HCT116 (cell line): ENCODE measurements at regions not wholly inside any gene's neighbourhood (a gene's known extent, or its start where the extent isn't known, plus 50 kb on each side); places are given as distances from the start of the nearest gene placed in this dataset.

Experiments used
- ATAC-seq: fragments of 200-7000 bp; cut with Tn5 transposase; 2 replicates; pipeline ENCODE4 v1.9.1; 2020; ENCODE audit warnings: mild to moderate bottlenecking, moderate library complexity
- BruUV-seq: library from RNA; stranded (reverse); fragments of 400-500 nt; replicated peaks from 2 replicates; lab custom pipeline; 2021; lab: Mats Ljungman, UMichigan
- CTCF ChIA-PET: fragments of 300-600 bp; sonication (Branson Sonifier 250); formaldehyde crosslinking; loops from one replicate; lab custom pipeline; 2021; ENCODE audit warnings: antibody characterized with exemption; lab: Charles Lee
- POLR2A ChIA-PET: fragments of 300-600, 350-600 bp; sonication (Branson Sonifier 250); formaldehyde crosslinking; loops from one replicate; lab custom pipeline; 2021; ENCODE audit warnings: antibody characterized with exemption; lab: Charles Lee
- RAD21 ChIA-PET, 2 experiments: fragments of 300-600 bp; sonication (Branson Sonifier 250); formaldehyde crosslinking; loops; one replicate each; lab custom pipeline; 2023; ENCODE audit warnings: low total read pairs in 2 of 2; ENCODE audit not compliant: uncharacterized antibody in 2 of 2, unreplicated experiment in 2 of 2, low non-redundant PET in 1 of 2; lab: Charles Lee
- DNase-seq: peaks from one replicate; pipeline ENCODE4 v3.0.0-alpha.2; 2010; ENCODE audit warnings: low read depth, low spot score
- H2AFZ ChIP-seq: fragments of 200-600 bp; shearing (Covaris generic), sonication (generic); 2 replicates; pipeline ENCODE4 v1.6.1; 2017; ENCODE audit warnings: low read depth, mixed run types, mixed read lengths, antibody characterized with exemption, low read length; ENCODE audit not compliant: poor library complexity, severe bottlenecking
- H3K27ac ChIP-seq: 2 replicates; pipeline ENCODE4 v1.5.1; 2012; ENCODE audit warnings: low read depth, low read length
- H3K27me3 ChIP-seq: fragments of 200-600 bp; sonication (generic); 2 replicates; pipeline ENCODE4 v1.6.1; 2016; ENCODE audit warnings: mixed run types, low read length, mixed read lengths; ENCODE audit not compliant: insufficient read depth
- H3K36me3 ChIP-seq, 2 experiments: fragments of 200-500 bp in 1 of 2; fragments of 200-600 bp in 1 of 2; sonication (Bioruptor generic) in 1 of 2; sonication (generic) in 1 of 2; 2 replicates each; pipeline versions ENCODE4 v1.5.1 to v1.6.1; 2014 to 2016; ENCODE audit warnings: low read length in 2 of 2, inconsistent platforms in 1 of 2, mixed read lengths in 1 of 2, mixed run types in 1 of 2; ENCODE audit not compliant: insufficient read depth in 2 of 2, control insufficient read depth in 1 of 2
- H3K4me1 ChIP-seq, 2 experiments: fragments of 200-600 bp in 1 of 2; sonication (generic) in 1 of 2; 2 replicates each; pipeline versions ENCODE4 v1.5.1 to v1.6.1; 2012 to 2017; ENCODE audit warnings: low read length in 2 of 2, inconsistent platforms in 1 of 2, mild to moderate bottlenecking in 1 of 2, mixed read lengths in 1 of 2, mixed run types in 1 of 2, moderate library complexity in 1 of 2; ENCODE audit not compliant: insufficient read depth in 2 of 2, control insufficient read depth in 1 of 2
- H3K4me2 ChIP-seq: fragments of 200-600 bp; sonication (generic); 2 replicates; pipeline ENCODE4 v1.6.1; 2017; ENCODE audit warnings: mixed run types, low read length, mixed read lengths
- H3K4me3 ChIP-seq, 2 experiments: fragments of 200-600 bp in 1 of 2; sonication (generic) in 1 of 2; replicated peaks in 1 of 2; 2 replicates each; pipeline ENCODE4 v1.5.1; 2011 to 2016; ENCODE audit warnings: low read length in 2 of 2, control low read depth in 1 of 2, low read depth in 1 of 2, mild to moderate bottlenecking in 1 of 2, mixed read lengths in 1 of 2, mixed run types in 1 of 2
- H3K79me2 ChIP-seq: fragments of 200-600 bp; sonication (generic); 2 replicates; pipeline ENCODE4 v1.6.1; 2017; ENCODE audit warnings: mild to moderate bottlenecking, mixed run types, low read length, moderate library complexity, mixed read lengths; ENCODE audit not compliant: insufficient read depth
- H3K9ac ChIP-seq: fragments of 200-600 bp; sonication (generic); 2 replicates; pipeline ENCODE4 v1.6.1; 2016; ENCODE audit warnings: low read length, mixed read lengths
- H3K9me2 ChIP-seq: fragments of 200-600 bp; sonication (generic), shearing (Covaris generic); 2 replicates; pipeline ENCODE4 v1.6.1; 2017; ENCODE audit warnings: mixed run types, mild to moderate bottlenecking, moderate library complexity; ENCODE audit not compliant: insufficient read depth
- H3K9me3 ChIP-seq, 2 experiments: fragments of 200-500 bp in 1 of 2; fragments of 200-600 bp in 1 of 2; sonication (Bioruptor generic) in 1 of 2; sonication (generic) in 1 of 2; 2 replicates each; pipeline ENCODE4 v1.6.1; 2014 to 2017; ENCODE audit warnings: low read length in 2 of 2, mixed read lengths in 2 of 2, inconsistent platforms in 1 of 2, low read depth in 1 of 2, mild to moderate bottlenecking in 1 of 2, mixed run types in 1 of 2, moderate library complexity in 1 of 2; ENCODE audit not compliant: control insufficient read depth in 1 of 2, insufficient read depth in 1 of 2
- H4K20me1 ChIP-seq: fragments of 200-600 bp; sonication (generic), shearing (Covaris generic); 2 replicates; pipeline ENCODE4 v1.6.1; 2017; ENCODE audit warnings: mixed run types, mild to moderate bottlenecking, moderate library complexity; ENCODE audit not compliant: insufficient read depth
- ATF3 ChIP-seq: IDR thresholded peaks from 2 replicates; pipeline ENCODE4 v1.6.1; 2012
- CBX3 ChIP-seq: IDR thresholded peaks from 2 replicates; pipeline ENCODE4 v1.6.1; 2012; ENCODE audit warnings: low read depth
- CTCF ChIP-seq, 3 experiments: fragments of 200-600 bp in 1 of 3; sonication (generic) in 1 of 3; IDR thresholded peaks in 2 of 3; conservative IDR thresholded peaks in 1 of 3; 2 replicates each; pipeline ENCODE4 v1.5.1; 2012 to 2017; ENCODE audit warnings: low read depth in 2 of 3, low read length in 2 of 3, antibody characterized with exemption in 1 of 3, borderline replicate concordance in 1 of 3, control low read depth in 1 of 3, mild to moderate bottlenecking in 1 of 3, mixed read lengths in 1 of 3, mixed run types in 1 of 3, moderate library complexity in 1 of 3; ENCODE audit not compliant: insufficient read depth in 1 of 3
- EGR1 ChIP-seq: IDR thresholded peaks from 2 replicates; pipeline ENCODE4 v1.6.1; 2012; ENCODE audit warnings: low read depth
- ELF1 ChIP-seq: IDR thresholded peaks from 2 replicates; pipeline ENCODE4 v1.6.1; 2012; ENCODE audit warnings: low read depth, borderline replicate concordance
- EZH2phosphoT487 ChIP-seq: fragments of 200-600 bp; IDR thresholded peaks from 2 replicates; pipeline ENCODE4 v1.6.1; 2018; ENCODE audit warnings: antibody characterized with exemption, borderline replicate concordance
- FOSL1 ChIP-seq: IDR thresholded peaks from 2 replicates; pipeline ENCODE4 v1.6.1; 2012; ENCODE audit warnings: low read depth
- JUND ChIP-seq: IDR thresholded peaks from 2 replicates; pipeline ENCODE4 v1.6.1; 2012
- MAX ChIP-seq: IDR thresholded peaks from 2 replicates; pipeline ENCODE4 v1.6.1; 2012
- POLR2A ChIP-seq: IDR thresholded peaks from 2 replicates; pipeline ENCODE4 v1.7.0; 2011; ENCODE audit warnings: borderline replicate concordance; ENCODE audit not compliant: insufficient read depth, insufficient read length; ENCODE audit errors: extremely low read depth
- POLR2AphosphoS5 ChIP-seq: IDR thresholded peaks from 2 replicates; pipeline ENCODE4 v1.6.1; 2011; ENCODE audit warnings: mild to moderate bottlenecking, low read depth, low read length, moderate library complexity
- RAD21 ChIP-seq: IDR thresholded peaks from 2 replicates; pipeline ENCODE4 v1.6.1; 2012; ENCODE audit warnings: low read depth, mild to moderate bottlenecking
- REST ChIP-seq: IDR thresholded peaks from 2 replicates; pipeline ENCODE4 v1.6.1; 2012; ENCODE audit warnings: low read depth
- SRF ChIP-seq: IDR thresholded peaks from 2 replicates; pipeline ENCODE4 v1.6.1; 2012; ENCODE audit warnings: low read depth
- TCF7L2 ChIP-seq: IDR thresholded peaks from 2 replicates; pipeline ENCODE4 v1.7.0; 2011; ENCODE audit warnings: borderline replicate concordance, inconsistent platforms; ENCODE audit not compliant: insufficient read depth, insufficient read length; ENCODE audit errors: extremely low read depth
- ZBTB33 ChIP-seq: IDR thresholded peaks from 2 replicates; pipeline ENCODE4 v1.6.1; 2011; ENCODE audit warnings: mild to moderate bottlenecking, low read length, moderate library complexity; ENCODE audit not compliant: insufficient replicate concordance; ENCODE audit errors: extremely low read depth
- ZFX ChIP-seq: fragments of 450-650 bp; IDR thresholded peaks from 2 replicates; pipeline ENCODE4 v1.6.1; 2017
- ZNF274 ChIP-seq: fragments of 200-500 bp; sonication (Bioruptor generic); IDR thresholded peaks from 2 replicates; pipeline ENCODE4 v1.6.1; 2014; ENCODE audit warnings: mild to moderate bottlenecking, low read depth, low read length, inconsistent platforms
- intact Hi-C: fragments of 100-400 bp; cut with micrococcal nuclease; formaldehyde crosslinking; loops from 2 replicates; pipeline ENCODE4 v1.10.0; 2022

- TF ChIP-seq MAX = no peak
- TF ChIP-seq FOSL1 = no peak
- no peak for TF ChIP-seq EZH2phosphoT487
Measured at GRCh38 chr6:92404281-92404680, 1015.1 kb downstream of the EPHA7 start (continued).

- BruUV-seq = no TSS peak
- H3K4me3 ChIP-seq = no peak overlapping the region
- H3K27me3 ChIP-seq = no peaks in the 10 kb centered on the region
- POLR2A ChIA-PET = no interaction called here
- H4K20me1 ChIP-seq = no peaks in the 10 kb centered on the region
- no peak for ATAC-seq
- H3K9me2 ChIP-seq = no peaks in the 10 kb centered on the region
- no peak overlapping the region for H3K9ac ChIP-seq
- intact Hi-C loops = no loop called here
- RAD21 ChIA-PET = no interaction called here
- peaks cover 0 to 8% of the 10 kb centered on the region in 2 experiments; a peak in 2 of 4 replicates for H3K9me3 ChIP-seq
- no peak overlapping the region for H3K4me2 ChIP-seq
- no peaks in the 10 kb centered on the region for H3K4me1 ChIP-seq
- no peak for TF ChIP-seq POLR2AphosphoS5
- no peak for TF ChIP-seq RAD21
- no peak for TF ChIP-seq EGR1
- no peak for TF ChIP-seq SRF
- no peak for TF ChIP-seq ELF1
- no peak for TF ChIP-seq MAX
- TF ChIP-seq CTCF (IDR thresholded peaks at IDR 0.05 in 2 of 3, conservative IDR thresholded peaks at IDR 0.05 in 1 of 3; ENCODE audit: borderline replicate concordance in 1 of 3, insufficient read depth in 1 of 3, low read depth in 2 of 3, low read length in 2 of 3) = no peak
- no peak for TF ChIP-seq CBX3
- TF ChIP-seq POLR2A = no peak
- TF ChIP-seq ATF3 = no peak
- no peak for TF ChIP-seq REST
- no peak for TF ChIP-seq TCF7L2
- TF ChIP-seq FOSL1 = no peak
- no peak for TF ChIP-seq JUND
- no peak for TF ChIP-seq ZBTB33
- TF ChIP-seq ZNF274 = no peak
- TF ChIP-seq ZFX = no peak
- CTCF ChIA-PET = no interaction called here
- no peak overlapping the region for H3K27ac ChIP-seq
- H3K79me2 ChIP-seq = no peaks in the 10 kb centered on the region
- no peak overlapping the region for H2AFZ ChIP-seq
- H3K36me3 ChIP-seq = no peaks in the 10 kb centered on the region
- DNase-seq = no peak
Measured at GRCh38 chr6:92399911-92400310, 1019.4 kb downstream of the EPHA7 start.
